ENCODE measurements at regions not wholly inside any gene's neighbourhood (a gene's known extent, or its start where the extent isn't known, plus 50 kb on each side); places are given as distances from the start of the nearest gene placed in this dataset.
"Not testable (repeated sequence)": the region's sequence is repeated elsewhere in the genome, so short reads cannot be mapped to it uniquely, and the experiment has no call there.

- no peak for DNase-seq
Observed at GRCh38 chr4:27123123-27123768, 262.6 kb downstream of the STIM2 start.

- no peak for DNase-seq
Observed at GRCh38 chr4:27123769-27124124, 263.1 kb downstream of the STIM2 start.

- not testable (repeated sequence) for DNase-seq
Observed at GRCh38 chr4:27126895-27127294, 266.3 kb downstream of the STIM2 start.

- no peak for DNase-seq
Observed at GRCh38 chr4:27128443-27128842, 267.8 kb downstream of the STIM2 start.

- no peak for DNase-seq
Observed at GRCh38 chr4:27129871-27130366, 269.3 kb downstream of the STIM2 start.

GRCh38 chr4:27132497-27132896 lies 271.9 kb downstream of the STIM2 start:
- DNase-seq, result no peak

- no peak for DNase-seq
Observed at GRCh38 chr4:27140486-27140885, 279.8 kb downstream of the STIM2 start.

- no peak for DNase-seq
Observed at GRCh38 chr4:27141530-27141929, 280.9 kb downstream of the STIM2 start.

GRCh38 chr4:27142841-27143240 lies 282.2 kb downstream of the STIM2 start:
- DNase-seq, result no peak

GRCh38 chr4:27145597-27145996 lies 285.0 kb downstream of the STIM2 start:
- no peak for DNase-seq

- no peak for DNase-seq
Observed at GRCh38 chr4:27148211-27148895, 287.7 kb downstream of the STIM2 start.

GRCh38 chr4:27149541-27150212 lies 289.0 kb downstream of the STIM2 start:
- no peak for DNase-seq

- DNase-seq, result no peak
Observed at GRCh38 chr4:27152703-27153102, 292.1 kb downstream of the STIM2 start.

- DNase-seq, result no peak
Observed at GRCh38 chr4:27154706-27155105, 294.1 kb downstream of the STIM2 start.

- no peak for DNase-seq
Observed at GRCh38 chr4:27161191-27161590, 300.6 kb downstream of the STIM2 start.

- DNase-seq, result no peak
Observed at GRCh38 chr4:27168783-27169182, 308.1 kb downstream of the STIM2 start.

- DNase-seq, result no peak
Observed at GRCh38 chr4:27173280-27173679, 312.6 kb downstream of the STIM2 start.

- no peak for DNase-seq
Observed at GRCh38 chr4:27176400-27176799, 315.8 kb downstream of the STIM2 start.

- DNase-seq, result no peak
Observed at GRCh38 chr4:27176881-27177280, 316.2 kb downstream of the STIM2 start.

- no peak for DNase-seq
Observed at GRCh38 chr4:27178061-27178460, 317.4 kb downstream of the STIM2 start.

- no peak for DNase-seq
Observed at GRCh38 chr4:27181693-27182092, 321.1 kb downstream of the STIM2 start.

- DNase-seq, result no peak
Observed at GRCh38 chr4:27182211-27182610, 321.6 kb downstream of the STIM2 start.

GRCh38 chr4:27184508-27185155 lies 324.0 kb downstream of the STIM2 start:
- DNase-seq, result no peak

- DNase-seq, result no peak
Observed at GRCh38 chr4:27186710-27187109, 326.1 kb downstream of the STIM2 start.

All from stimulated activated CD4-positive, alpha-beta T cell treated with anti-CD3 and anti-CD28 coated beads, Interleukin-2, amount 100 ng/mL, for 24 hours (primary cell).